RWPE1 (cell line): ENCODE measurements at regions not wholly inside any gene's neighbourhood (a gene's known extent, or its start where the extent isn't known, plus 50 kb on each side); places are given as distances from the start of the nearest gene placed in this dataset.
A peak's percentile ranks its signal among the peaks of the same experiment; 100 is the strongest.

Source experiments
- CTCF ChIA-PET: fragments of 350-600 bp; sonication (Branson Sonifier 250); formaldehyde crosslinking; extraction: SDS; loops from one replicate; lab custom pipeline; 2021; lab: Yijun Ruan, JAX
- POLR2A ChIA-PET: fragments of 400-600 bp; formaldehyde crosslinking; extraction: SDS; loops from one replicate; lab custom pipeline; 2020; ENCODE audit warnings: antibody characterized with exemption; ENCODE audit not compliant: low non-redundant PET; lab: Yijun Ruan, JAX
- DNase-seq: peaks from one replicate; pipeline ENCODE4 v3.0.0; 2012; ENCODE audit warnings: low spot score
- H3K27ac ChIP-seq: fragments of 450-650 bp; 2 replicates; pipeline ENCODE4 v1.5.1; 2017
- TF ChIP-seq, protein P1 (sequence below): fragments of 450-650 bp; conservative IDR thresholded peaks from 2 replicates; pipeline ENCODE4 v1.5.1; 2017; ENCODE audit warnings: low read depth, mild to moderate bottlenecking

DNA sequence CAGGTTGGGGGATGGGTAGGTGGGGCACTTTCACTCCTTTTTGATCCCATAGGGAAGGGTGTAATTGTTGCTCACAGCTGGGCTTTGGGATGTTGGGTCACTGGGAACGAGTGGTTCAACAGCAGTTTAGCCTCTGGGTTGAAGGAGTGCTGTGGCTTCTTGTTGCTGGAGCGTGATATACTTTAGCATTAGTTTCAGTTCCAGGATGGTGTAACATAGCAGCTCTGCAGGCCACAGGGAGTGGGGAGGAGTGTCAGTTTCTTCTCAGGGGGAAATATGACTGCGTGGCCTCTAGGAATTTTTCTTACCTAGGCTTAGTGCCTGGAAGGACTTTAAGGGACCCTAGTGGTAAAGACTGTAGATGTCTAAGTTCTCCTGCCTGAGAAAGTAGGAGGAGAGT, 1105.3 kb upstream of the TMPRSS15 start:
- no peak for DNase-seq
- no peak overlapping the region for H3K27ac ChIP-seq
- ChIA-PET CTCF (interaction anchor here (0.6 kb wide), 3 partner anchors 859 to 952 kb away, joined by 3 to 5 read pairs (median 3); no protein-coding TSS in a partner anchor), POLR2A (no interaction called here)
- TF ChIP-seq, protein P1, sequence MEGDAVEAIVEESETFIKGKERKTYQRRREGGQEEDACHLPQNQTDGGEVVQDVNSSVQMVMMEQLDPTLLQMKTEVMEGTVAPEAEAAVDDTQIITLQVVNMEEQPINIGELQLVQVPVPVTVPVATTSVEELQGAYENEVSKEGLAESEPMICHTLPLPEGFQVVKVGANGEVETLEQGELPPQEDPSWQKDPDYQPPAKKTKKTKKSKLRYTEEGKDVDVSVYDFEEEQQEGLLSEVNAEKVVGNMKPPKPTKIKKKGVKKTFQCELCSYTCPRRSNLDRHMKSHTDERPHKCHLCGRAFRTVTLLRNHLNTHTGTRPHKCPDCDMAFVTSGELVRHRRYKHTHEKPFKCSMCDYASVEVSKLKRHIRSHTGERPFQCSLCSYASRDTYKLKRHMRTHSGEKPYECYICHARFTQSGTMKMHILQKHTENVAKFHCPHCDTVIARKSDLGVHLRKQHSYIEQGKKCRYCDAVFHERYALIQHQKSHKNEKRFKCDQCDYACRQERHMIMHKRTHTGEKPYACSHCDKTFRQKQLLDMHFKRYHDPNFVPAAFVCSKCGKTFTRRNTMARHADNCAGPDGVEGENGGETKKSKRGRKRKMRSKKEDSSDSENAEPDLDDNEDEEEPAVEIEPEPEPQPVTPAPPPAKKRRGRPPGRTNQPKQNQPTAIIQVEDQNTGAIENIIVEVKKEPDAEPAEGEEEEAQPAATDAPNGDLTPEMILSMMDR, result no peak

DNA sequence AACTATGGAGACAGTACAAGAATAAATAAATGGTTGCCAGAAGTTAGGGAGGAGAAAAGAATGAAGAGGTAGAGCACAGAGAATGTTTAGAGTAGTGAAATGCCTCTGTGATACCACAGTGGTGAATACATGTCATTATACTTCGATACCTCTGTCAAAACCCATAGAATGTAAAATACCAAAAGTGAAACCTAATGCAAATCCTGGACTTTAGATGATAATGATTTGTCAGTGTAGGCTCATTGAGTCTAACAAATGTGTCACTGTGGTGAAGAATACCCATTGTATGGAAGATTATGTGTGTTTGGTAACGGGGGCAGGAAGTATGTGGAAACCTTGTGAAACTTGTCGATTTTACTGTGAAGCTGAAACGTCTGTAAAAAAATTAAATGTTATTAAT, 1106.5 kb upstream of the TMPRSS15 start:
- no peak overlapping the region for H3K27ac ChIP-seq
- TF ChIP-seq, protein P1, result no peak
- POLR2A ChIA-PET, result no interaction called here
- CTCF ChIA-PET, result no interaction called here
- DNase-seq, result no peak

DNA sequence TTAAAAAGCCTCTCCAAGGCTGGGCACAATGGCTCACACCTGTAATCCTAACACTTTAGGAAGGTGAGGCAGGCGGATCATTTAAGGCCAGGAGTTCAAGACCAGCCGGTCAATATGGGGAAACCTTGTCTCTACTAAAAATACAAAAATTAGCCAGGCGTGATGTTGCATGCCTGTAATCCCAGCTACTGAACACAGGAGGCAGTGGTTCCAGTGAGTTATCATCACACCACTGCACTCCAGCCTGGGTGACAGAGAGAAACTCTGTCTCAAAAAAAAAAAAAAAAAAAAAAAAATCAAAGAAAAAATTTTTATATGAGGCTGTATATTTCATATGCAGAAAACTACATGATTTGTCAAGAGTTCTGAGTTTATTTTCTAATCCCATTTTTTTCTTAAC, 1107.1 kb upstream of the TMPRSS15 start:
- DNase-seq, result no peak
- no peak overlapping the region for H3K27ac ChIP-seq
- ChIA-PET POLR2A (no interaction called here), CTCF (no interaction called here)
- TF ChIP-seq, protein P1, result no peak

DNA sequence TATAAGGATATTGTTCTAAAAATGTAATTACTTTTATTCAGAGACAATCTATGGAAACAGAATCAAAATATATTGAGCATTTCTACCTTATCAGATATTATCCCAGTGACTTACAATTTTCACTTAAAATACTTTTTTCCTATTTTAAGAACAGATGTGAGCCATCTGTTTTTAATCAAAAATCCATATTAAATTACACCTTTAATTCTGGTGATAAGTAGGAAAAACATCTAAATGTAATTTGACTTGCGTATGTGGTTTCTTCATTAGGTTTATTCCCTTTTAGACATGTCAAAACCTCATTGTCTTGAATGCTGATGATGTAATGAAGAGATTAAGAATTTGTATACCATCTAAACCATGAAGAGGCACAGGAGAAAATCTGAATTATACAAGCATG, 1118.8 kb upstream of the TMPRSS15 start:
- CTCF ChIA-PET, result no interaction called here
- POLR2A ChIA-PET, result no interaction called here
- TF ChIP-seq, protein P1, result no peak
- no peak for DNase-seq
- H3K27ac ChIP-seq, result no peak overlapping the region

DNA sequence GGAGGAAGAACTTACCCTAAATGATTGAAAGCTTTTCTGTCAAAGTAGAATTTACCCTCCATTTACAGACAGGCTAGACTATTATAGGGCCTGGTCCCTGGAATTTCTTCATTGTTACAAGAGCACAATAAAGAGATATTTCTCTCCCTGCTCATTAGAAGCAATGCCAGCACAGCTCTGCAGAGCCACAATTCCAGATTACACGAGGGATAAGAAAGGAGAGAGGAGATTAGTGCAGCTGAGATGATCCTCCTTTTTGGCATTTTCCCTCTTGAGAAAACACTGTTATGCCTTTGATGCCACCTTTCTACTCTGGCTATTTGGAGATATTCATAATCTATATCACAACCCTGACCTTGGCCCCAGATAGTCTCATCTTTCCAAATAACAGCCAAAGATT, 1119.5 kb upstream of the TMPRSS15 start:
- TF ChIP-seq, protein P1, result no peak
- no peak for DNase-seq
- ChIA-PET POLR2A (no interaction called here), CTCF (interaction anchor here (0.7 kb wide), 1 partner anchor 866 kb away, joined by 3 read pairs; no protein-coding TSS in a partner anchor)
- H3K27ac ChIP-seq, result no peak overlapping the region

DNA sequence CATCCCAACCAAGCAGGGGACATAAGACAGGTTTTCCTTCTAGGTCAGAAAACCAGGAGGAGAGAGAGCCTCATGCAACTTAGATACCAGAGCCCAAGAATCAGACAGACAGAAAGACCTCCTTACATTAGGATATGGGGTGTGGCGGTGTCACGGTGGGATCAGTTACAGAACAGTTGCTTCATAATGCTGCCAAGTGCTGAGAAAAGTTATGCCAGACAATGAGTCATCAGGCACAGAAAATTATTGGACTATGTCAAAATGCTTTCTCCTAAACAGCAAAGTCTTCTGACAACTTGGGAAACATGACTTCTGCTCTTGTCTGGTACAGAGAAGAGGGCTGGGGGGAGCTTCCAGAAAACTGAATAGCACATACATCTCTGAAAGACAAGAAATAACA, 1120.2 kb upstream of the TMPRSS15 start:
- ChIA-PET CTCF (interaction anchor here (0.7 kb wide), 1 partner anchor 867 kb away, joined by 3 read pairs; no protein-coding TSS in a partner anchor), POLR2A (no interaction called here)
- TF ChIP-seq, protein P1, result no peak
- DNase-seq, result peak; percentile 5
- H3K27ac ChIP-seq, result no peak overlapping the region
